HG03571 (cell line): ENCODE measurements at regions not wholly inside any gene's neighbourhood (a gene's known extent, or its start where the extent isn't known, plus 50 kb on each side); places are given as distances from the start of the nearest gene placed in this dataset.
"Not testable (repeated sequence)": the region's sequence is repeated elsewhere in the genome, so short reads cannot be mapped to it uniquely, and the experiment has no call there.

ENCODE experiments used
- ATAC-seq: cut with Tn5 transposase; IDR thresholded peaks from one replicate; pipeline ENCODE4 v1.9.1; 2021; ENCODE audit not compliant: unreplicated experiment

- ATAC-seq = no peak
Observed at GRCh38 chr12:41684997-41685396, 459.7 kb downstream of the GXYLT1 start.

DNA sequence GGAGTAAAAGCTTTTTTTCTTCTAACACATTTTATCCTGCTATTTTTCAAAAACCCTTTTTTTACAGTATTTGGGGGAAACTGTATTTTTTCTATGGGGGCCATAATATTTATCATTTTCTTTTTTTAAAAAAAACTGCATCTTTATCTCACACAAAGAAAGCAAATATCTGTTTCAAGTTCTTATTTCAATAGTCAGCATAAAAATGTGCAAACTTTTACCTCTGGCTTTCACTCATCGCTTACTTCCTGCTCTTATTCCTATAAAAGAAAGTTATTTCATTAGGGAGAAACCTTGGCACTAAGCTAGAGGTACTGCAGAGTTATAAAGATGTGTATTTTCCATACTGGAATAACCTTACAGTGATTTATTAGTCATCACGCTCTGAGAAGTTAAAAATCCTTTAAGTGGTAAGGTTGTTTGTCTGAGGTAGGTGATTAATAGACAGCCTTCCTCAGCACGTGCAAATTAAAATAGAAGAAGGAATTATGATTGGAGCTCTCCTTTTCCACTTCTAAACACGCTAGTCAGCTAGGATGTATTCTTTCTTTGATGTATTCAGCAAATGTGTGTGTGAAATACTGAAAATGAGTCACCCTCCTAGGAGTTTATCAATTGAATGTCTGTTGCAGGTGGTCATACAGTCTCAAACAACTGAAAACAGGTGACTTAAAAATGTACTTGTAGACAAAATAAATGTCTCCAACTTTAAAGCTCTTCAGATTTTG lies 461.0 kb downstream of the GXYLT1 start:
- ATAC-seq = no peak

DNA sequence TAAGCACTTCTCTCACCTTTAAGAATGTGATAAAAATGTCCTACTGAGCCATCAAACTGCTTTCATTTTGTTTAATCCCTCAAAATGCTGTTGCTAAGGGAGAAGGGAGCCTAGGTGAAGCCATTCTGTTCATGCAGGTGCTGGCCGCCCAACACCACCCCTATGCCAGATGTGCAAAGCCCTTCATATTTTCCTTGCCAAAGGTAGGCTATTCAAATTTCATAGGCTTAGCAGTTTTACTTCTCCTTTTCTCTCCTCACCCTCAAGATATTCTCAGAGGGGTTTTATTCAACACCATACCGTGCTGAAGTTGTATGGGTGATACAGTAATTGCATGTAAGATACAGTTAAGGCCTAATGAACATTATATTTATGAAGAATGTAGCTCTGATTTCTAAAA lies 461.7 kb downstream of the GXYLT1 start:
- ATAC-seq = no peak

GRCh38 chr12:41681898-41682297 lies 462.8 kb downstream of the GXYLT1 start:
- no peak for ATAC-seq

- no peak for ATAC-seq
Observed at GRCh38 chr12:41680155-41680554, 464.5 kb downstream of the GXYLT1 start.

- ATAC-seq = no peak
Observed at GRCh38 chr12:41663598-41664265, 475.6 kb downstream of the PDZRN4 start.

- ATAC-seq = no peak
Observed at GRCh38 chr12:41661141-41661765, 473.1 kb downstream of the PDZRN4 start.

DNA sequence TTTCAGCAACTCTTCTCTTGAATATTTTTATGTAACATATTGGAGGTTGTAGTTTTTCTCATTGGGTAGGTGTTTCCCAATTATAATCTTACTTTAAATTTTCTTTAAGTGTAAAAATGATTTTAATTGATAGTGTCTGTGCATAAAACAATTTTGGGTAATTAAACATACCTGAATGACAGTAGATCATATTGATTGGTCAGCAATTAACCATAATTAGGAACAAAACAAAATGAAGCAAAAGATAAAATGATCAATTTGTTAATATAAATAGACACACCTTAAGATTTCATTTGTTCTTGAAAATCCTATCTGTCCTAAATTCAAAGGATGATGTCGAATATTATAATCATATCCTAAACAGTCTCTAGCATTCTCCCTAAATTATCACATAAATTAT lies 468.3 kb downstream of the PDZRN4 start:
- no peak for ATAC-seq

DNA sequence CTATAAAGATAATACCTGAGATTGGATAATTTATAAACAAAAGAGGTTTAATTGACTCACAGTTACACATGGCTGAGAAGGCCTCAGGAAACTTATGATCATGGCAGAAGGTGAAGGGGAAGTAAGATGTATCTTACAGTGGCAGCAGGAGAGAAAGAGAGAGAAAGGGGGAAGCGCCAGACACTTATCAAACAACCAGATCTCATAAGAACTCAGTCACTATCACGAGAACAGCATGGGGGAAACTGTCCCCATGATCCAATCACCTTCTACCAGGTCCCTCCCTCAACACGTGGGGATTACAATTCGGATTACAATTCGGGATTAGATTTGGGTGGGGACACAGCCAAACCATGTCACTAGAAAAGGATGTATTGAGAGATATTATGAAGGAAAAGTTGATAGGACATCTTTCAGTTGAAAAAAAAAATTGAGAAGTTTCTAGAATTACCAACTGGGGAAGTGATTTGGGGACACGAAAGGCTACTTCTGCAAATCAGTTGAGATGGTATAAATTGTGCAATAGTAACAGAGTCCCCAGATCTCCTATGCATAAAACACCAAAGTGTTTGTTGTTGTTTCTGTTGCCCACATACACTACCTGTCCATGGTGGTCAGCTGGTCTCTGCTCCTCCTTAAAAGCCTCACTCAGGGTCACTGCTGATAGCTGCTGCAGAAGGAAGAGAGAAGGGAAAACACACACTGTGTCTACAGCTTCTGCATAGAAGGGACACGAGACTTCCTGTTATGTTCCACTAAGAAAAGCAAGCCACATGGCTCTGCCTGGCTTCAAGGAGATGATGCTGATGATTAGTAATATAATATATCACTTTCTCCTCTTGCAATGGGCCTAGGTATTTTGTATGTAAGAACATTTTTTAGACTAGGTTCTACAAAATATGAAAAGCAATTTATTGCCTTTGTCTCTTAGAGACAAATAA lies 465.5 kb downstream of the PDZRN4 start:
- no peak for ATAC-seq

DNA sequence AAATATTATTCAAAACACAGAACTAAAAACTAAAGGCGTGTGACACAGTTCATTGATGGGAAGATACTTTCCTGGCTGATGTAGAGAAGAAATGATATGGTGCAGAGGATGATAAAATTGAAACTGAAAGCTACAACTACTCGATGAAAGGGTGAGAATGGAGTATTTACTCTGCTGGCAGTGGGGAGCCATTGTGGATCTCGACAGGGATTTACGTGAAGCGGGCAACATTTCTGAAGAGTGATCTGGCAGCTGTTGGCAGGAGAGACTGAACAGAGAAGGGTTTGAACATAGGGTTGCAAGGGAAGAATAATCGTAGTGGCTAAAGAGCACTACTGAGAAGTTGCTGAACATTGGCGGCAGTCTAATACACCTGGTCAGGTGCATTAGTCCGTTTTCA lies 464.9 kb downstream of the PDZRN4 start:
- no peak for ATAC-seq

DNA sequence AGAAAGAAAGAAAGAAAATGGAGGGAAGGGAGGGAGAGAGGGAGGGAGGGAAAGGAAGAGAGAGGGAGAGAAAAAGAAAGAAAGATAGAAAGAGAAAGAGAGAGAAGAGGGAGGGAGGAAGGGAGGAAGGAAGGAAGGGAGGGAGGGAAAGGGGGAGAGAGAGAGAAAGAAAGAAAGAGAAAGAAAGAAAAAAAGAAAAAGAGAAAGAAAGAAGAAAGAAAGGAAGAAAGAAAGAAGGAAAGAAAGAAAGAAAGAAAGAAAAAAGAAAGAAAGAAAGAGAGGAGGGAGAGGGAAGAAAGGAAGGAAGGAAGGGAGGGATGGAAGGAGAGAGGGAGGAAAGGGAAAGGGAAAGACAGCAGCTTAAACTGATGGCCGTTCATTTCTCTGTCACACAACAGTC lies 457.5 kb downstream of the PDZRN4 start:
- no peak for ATAC-seq

DNA sequence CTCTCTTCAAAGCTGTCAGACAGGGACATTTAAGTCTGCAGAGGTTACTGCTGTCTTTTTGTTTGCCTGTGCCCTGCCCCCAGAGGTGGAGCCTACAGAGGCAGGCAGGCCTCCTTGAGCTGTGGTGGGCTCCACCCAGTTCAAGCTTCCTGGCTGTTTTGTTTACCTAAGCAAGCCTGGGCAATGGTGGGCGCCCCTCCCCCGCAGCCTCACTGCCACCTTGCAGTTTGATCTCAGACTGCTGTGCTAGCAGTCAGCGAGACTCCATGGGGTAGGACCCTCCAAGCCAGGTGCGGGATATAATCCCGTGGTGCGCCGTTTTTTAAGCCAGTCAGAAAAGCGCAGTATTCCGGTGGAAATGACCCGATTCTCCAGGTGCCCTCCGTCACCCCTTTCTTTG lies 454.7 kb downstream of the PDZRN4 start:
- not testable (repeated sequence) for ATAC-seq

- ATAC-seq = no peak
Observed at GRCh38 chr12:41636653-41637052, 448.5 kb downstream of the PDZRN4 start.

GRCh38 chr12:41635626-41636364 lies 447.7 kb downstream of the PDZRN4 start:
- no peak for ATAC-seq

- no peak for ATAC-seq
Observed at GRCh38 chr12:41634091-41634490, 446.0 kb downstream of the PDZRN4 start.

DNA sequence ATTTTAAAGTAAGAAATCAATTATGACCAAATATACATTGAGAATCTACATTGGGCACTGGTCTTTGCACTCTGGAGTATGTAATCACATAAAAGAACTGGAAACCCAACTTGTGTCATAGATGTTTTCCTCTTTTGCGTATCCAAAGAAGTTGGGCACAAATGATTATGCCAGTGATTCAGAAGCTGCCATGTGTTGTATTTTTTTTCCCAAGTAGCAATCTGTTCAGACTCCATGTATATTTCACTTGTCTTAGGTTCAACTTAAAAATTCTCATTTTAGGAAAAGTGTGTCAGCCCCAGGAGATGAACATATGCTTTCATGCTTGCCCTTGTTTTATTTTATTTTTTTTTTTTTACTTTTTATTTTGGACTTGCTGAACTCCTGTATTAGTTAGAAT lies 441.5 kb downstream of the PDZRN4 start:
- ATAC-seq = no peak

- no peak for ATAC-seq
Observed at GRCh38 chr12:41627476-41627875, 439.4 kb downstream of the PDZRN4 start.

DNA sequence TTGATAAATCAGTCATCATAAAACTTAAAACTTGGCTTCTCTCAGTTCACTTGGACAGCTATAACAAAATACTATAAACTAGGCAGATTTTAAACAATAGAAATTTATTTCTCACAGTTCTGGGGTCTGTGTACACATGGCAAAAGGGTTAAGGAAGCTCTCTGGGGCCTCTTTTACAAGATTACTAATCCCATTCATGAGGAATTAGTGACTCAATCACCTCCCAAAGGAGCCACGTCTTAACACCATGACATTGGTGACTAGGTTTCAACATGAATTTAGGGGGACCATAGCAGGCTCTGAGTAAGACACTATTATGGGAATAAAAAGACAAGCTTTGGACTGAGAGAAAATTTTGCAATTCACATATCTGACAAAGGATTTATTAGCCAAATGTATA lies 436.5 kb downstream of the PDZRN4 start:
- no peak for ATAC-seq
